ENCODE measurements at regions not wholly inside any gene's neighbourhood (a gene's known extent, or its start where the extent isn't known, plus 50 kb on each side); places are given as distances from the start of the nearest gene placed in this dataset.

- BruUV-seq (replicated peaks) = no TSS peak
Observed at GRCh38 chr22:49137206-49137840, 690.4 kb downstream of the BRD1 start.

GRCh38 chr22:49136816-49137180 is 690.9 kb downstream of the BRD1 start:
- Histone ChIP-seq H3K27ac (ENCODE audit: low read length) (no peak overlapping the region), H3K27me3 (ENCODE audit: control insufficient read depth, insufficient read depth, low read length) (no peaks in the 10 kb centered on the region; the same call in 1 of the 2 replicates), H3K4me3 (ENCODE audit: low read depth in 2 of 2, low read length in 2 of 2) (no peak overlapping the region), H3K4me1 (ENCODE audit: control insufficient read depth, insufficient read depth, low read length) (no peaks in the 10 kb centered on the region), H3K36me3 (ENCODE audit: control insufficient read depth, insufficient read depth, low read length) (no peaks in the 10 kb centered on the region), H3K9me3 (ENCODE audit: control insufficient read depth, insufficient read depth, low read depth, low read length) (no peaks in the 10 kb centered on the region)
- in situ Hi-C loops (cut with HindIII; ENCODE audit: low pct_unique_long_range_greater_than_20kb, low sequenced_read_pairs) (no loop called here), intact Hi-C loops (cut with micrococcal nuclease; ENCODE audit: unreplicated experiment) (no loop called here)
- ChIA-PET CTCF (no interaction called here), POLR2A (no interaction called here)
- no TSS peak for BruUV-seq (replicated peaks)
- ATAC-seq = no peak
- no peak for TF ChIP-seq REST (IDR thresholded peaks at IDR 0.05; ENCODE audit: insufficient read depth in 1 of 2, low read depth in 2 of 2, low read length in 1 of 2)
- no peak for TF ChIP-seq POLR2AphosphoS5 (IDR thresholded peaks at IDR 0.05; ENCODE audit: low read depth, low read length)
- no peak for TF ChIP-seq TCF7L2 (IDR thresholded peaks at IDR 0.05; ENCODE audit: low read depth, low read length)
- no peak for TF ChIP-seq SIN3A (IDR thresholded peaks at IDR 0.05; ENCODE audit: borderline replicate concordance, insufficient read depth, low read depth, low read length)
- no peak for TF ChIP-seq CTCF (IDR thresholded peaks at IDR 0.05)
- DNase-seq (ENCODE audit: low read depth, low spot score) = no peak

More at GRCh38 chr22:49137206-49137840, 690.4 kb downstream of the BRD1 start:
- intact Hi-C loops (cut with micrococcal nuclease; ENCODE audit: unreplicated experiment) (no loop called here), in situ Hi-C loops (cut with HindIII; ENCODE audit: low pct_unique_long_range_greater_than_20kb, low sequenced_read_pairs) (no loop called here)
- DNase-seq (ENCODE audit: low read depth, low spot score) (no peak), ATAC-seq (no peak)
- ChIA-PET CTCF (no interaction called here), POLR2A (interaction anchor here (0.6 kb wide), 1 partner anchor 488 kb away, joined by 12 read pairs; no protein-coding TSS in a partner anchor)
- no peaks in the 10 kb centered on the region for H3K9me3 ChIP-seq (ENCODE audit: control insufficient read depth, insufficient read depth, low read depth, low read length)
- no peaks in the 10 kb centered on the region; the same call in 1 of the 2 replicates for H3K27me3 ChIP-seq (ENCODE audit: control insufficient read depth, insufficient read depth, low read length)
- TF ChIP-seq TCF7L2 (IDR thresholded peaks at IDR 0.05; ENCODE audit: low read depth, low read length) = no peak
- no peak for TF ChIP-seq CTCF (IDR thresholded peaks at IDR 0.05)
- TF ChIP-seq SIN3A (IDR thresholded peaks at IDR 0.05; ENCODE audit: borderline replicate concordance, insufficient read depth, low read depth, low read length) = no peak
- no peak for TF ChIP-seq POLR2AphosphoS5 (IDR thresholded peaks at IDR 0.05; ENCODE audit: low read depth, low read length)
- no peak for TF ChIP-seq REST (IDR thresholded peaks at IDR 0.05; ENCODE audit: insufficient read depth in 1 of 2, low read depth in 2 of 2, low read length in 1 of 2)
- no peak overlapping the region for H3K4me3 ChIP-seq (ENCODE audit: low read depth in 2 of 2, low read length in 2 of 2)
- H3K36me3 ChIP-seq (ENCODE audit: control insufficient read depth, insufficient read depth, low read length) = no peaks in the 10 kb centered on the region
- no peaks in the 10 kb centered on the region for H3K4me1 ChIP-seq (ENCODE audit: control insufficient read depth, insufficient read depth, low read length)
- no peak overlapping the region for H3K27ac ChIP-seq (ENCODE audit: low read length)

All from Panc1 (cell line).